NCI-H1930 (cell line): ENCODE measurements at regions not wholly inside any gene's neighbourhood (a gene's known extent, or its start where the extent isn't known, plus 50 kb on each side); places are given as distances from the start of the nearest gene placed in this dataset.

Source experiments
- DNase-seq, 2 experiments: peaks; one replicate each; lab custom pipeline; 2025; lab: John Stamatoyannopoulos, UW

DNA sequence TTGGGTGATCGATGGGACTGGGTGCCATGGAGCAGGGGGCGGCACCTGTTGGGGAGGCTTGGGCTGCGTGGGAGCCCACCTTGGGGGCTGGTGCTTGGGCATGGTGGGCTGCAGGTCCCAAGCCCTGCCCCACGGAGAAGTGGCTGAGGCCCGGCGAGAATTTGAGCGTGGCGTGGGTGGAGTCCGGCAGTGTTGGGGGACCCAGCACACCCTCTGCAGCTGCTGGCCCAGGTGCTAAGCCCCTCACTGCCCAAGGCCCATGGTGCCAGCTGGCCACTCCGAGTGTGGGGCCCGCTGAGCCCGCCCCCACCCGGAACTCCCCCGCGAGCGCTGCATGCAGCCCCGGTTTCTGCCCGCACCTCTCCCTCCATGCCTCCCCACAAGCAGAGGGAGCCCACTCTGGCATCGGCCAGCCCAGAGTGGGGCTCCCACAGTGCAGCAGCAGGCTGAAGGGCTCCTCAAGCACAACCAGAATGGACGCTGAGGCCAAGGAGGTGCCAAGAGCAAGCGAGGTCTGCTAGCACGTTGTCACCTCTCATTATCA is 1178.6 kb upstream of the CDH10 start:
- DNase-seq = no peak
